ENCODE measurements at regions not wholly inside any gene's neighbourhood (a gene's known extent, or its start where the extent isn't known, plus 50 kb on each side); places are given as distances from the start of the nearest gene placed in this dataset.

- no peak for DNase-seq (ENCODE audit: low read depth in 1 of 2, low spot score in 1 of 2)
- in situ Hi-C loops (cut with HindIII; ENCODE audit: low pct_unique_long_range_greater_than_20kb, low sequenced_read_pairs), result no loop called here
- TF ChIP-seq JUND (IDR thresholded peaks at IDR 0.05; ENCODE audit: low read depth), result no peak
Measured at GRCh38 chr4:100852326-100852725, 334.5 kb upstream of the EMCN start.

- no peak for DNase-seq (ENCODE audit: low read depth in 1 of 2, low spot score in 1 of 2)
- in situ Hi-C loops (cut with HindIII; ENCODE audit: low pct_unique_long_range_greater_than_20kb, low sequenced_read_pairs), result no loop called here
- no peak for TF ChIP-seq JUND (IDR thresholded peaks at IDR 0.05; ENCODE audit: low read depth)
Measured at GRCh38 chr4:100849319-100849718, 331.5 kb upstream of the EMCN start.

- in situ Hi-C loops (cut with HindIII; ENCODE audit: low pct_unique_long_range_greater_than_20kb, low sequenced_read_pairs), result no loop called here
- DNase-seq (ENCODE audit: low read depth in 1 of 2, low spot score in 1 of 2), result peak in 1 of 2 experiments; percentile 50
- TF ChIP-seq JUND (IDR thresholded peaks at IDR 0.05; ENCODE audit: low read depth), result no peak
Measured at GRCh38 chr4:100848841-100849240, 331.0 kb upstream of the EMCN start.

DNA sequence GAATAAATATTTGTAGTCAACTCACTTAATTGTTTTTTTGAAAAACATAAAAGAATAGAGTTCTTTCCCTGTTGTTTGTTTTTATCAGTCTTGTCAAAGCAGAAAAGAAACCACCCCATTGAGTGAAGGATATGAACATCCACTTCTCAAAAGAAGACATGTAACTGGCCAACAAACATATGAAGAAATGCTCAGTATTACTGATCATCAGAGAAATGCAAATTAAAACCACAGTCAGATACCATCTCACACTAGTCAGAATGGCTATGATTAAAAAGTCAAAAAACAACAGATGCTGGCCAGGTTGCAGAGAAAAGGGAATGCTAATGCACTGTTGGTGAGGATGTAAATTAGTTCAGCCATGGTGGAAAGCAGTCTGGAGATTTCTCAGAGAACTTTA lies 326.1 kb upstream of the EMCN start:
- no peak for DNase-seq (ENCODE audit: low read depth in 1 of 2, low spot score in 1 of 2)

DNA sequence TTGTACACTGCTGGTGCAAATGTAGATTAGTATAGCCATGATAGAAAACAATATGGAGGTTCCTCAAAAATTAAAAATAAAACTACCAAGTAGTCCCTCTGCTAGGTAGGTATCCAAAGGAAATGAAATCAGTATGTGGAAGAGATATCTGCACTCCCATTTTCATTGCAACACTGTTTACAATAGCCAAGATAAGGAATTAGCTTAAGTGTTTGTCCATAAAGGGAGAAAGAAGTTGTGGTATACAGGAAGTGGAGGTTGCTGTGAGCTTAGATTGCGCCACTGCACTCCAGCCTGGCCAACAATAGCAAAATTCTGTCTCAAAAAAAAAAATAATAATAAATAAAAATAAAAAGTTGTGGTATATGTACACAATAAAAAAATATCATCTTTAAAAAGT lies 325.0 kb upstream of the EMCN start:
- in situ Hi-C loops (cut with HindIII; ENCODE audit: low pct_unique_long_range_greater_than_20kb, low sequenced_read_pairs), result no loop called here
- DNase-seq (ENCODE audit: low read depth in 1 of 2, low spot score in 1 of 2), result no peak
- TF ChIP-seq JUND (IDR thresholded peaks at IDR 0.05; ENCODE audit: low read depth), result no peak

More for the DNA sequence above, 326.1 kb upstream of the EMCN start:
- in situ Hi-C loops (cut with HindIII; ENCODE audit: low pct_unique_long_range_greater_than_20kb, low sequenced_read_pairs), result no loop called here
- TF ChIP-seq JUND (IDR thresholded peaks at IDR 0.05; ENCODE audit: low read depth), result no peak

GRCh38 chr4:100841911-100842310 lies 324.1 kb upstream of the EMCN start:
- in situ Hi-C loops (cut with HindIII; ENCODE audit: low pct_unique_long_range_greater_than_20kb, low sequenced_read_pairs), result no loop called here
- TF ChIP-seq JUND (IDR thresholded peaks at IDR 0.05; ENCODE audit: low read depth), result no peak
- no peak for DNase-seq (ENCODE audit: low read depth in 1 of 2, low spot score in 1 of 2)

DNA sequence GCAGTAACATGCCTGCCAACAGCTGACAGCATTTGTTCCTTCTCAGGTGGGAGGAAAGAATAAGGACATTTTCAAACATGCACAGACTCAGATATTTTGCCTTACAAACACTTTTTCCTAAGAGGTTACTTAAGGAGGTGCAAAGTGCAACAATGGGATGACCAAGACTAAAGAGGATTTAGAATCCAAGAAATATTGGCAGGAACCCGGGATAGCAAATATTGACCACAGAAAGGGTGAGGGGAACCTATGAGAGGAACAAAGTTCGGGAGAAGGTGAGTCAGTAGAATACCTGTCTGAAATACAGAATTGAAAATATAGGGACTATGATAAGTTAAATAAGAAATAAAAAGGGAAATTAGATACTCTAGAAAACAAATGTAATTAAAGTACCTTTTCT lies 321.9 kb upstream of the EMCN start:
- TF ChIP-seq JUND (IDR thresholded peaks at IDR 0.05; ENCODE audit: low read depth), result no peak
- in situ Hi-C loops (cut with HindIII; ENCODE audit: low pct_unique_long_range_greater_than_20kb, low sequenced_read_pairs), result no loop called here
- no peak for DNase-seq (ENCODE audit: low read depth in 1 of 2, low spot score in 1 of 2)

DNA sequence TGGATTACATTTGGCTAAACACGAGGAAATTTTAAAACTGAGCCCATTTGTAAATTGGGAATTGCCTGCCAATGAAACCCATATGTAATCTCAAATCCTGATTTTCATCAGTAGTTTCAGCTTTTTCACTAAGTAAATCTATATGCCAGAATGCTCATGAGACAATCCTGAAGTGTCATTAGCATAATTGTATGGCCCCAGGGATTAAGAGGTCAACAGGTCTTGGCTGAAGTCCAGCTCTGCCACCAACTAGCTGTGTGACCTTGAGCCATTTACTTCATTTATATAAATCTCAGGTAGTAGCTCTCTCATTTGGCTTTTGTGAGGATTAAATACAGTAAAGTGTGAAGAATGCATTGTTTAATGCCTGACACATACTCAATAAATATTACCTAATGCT lies 320.5 kb upstream of the EMCN start:
- in situ Hi-C loops (cut with HindIII; ENCODE audit: low pct_unique_long_range_greater_than_20kb, low sequenced_read_pairs), result no loop called here
- no peak for DNase-seq (ENCODE audit: low read depth in 1 of 2, low spot score in 1 of 2)
- TF ChIP-seq JUND (IDR thresholded peaks at IDR 0.05; ENCODE audit: low read depth), result no peak

DNA sequence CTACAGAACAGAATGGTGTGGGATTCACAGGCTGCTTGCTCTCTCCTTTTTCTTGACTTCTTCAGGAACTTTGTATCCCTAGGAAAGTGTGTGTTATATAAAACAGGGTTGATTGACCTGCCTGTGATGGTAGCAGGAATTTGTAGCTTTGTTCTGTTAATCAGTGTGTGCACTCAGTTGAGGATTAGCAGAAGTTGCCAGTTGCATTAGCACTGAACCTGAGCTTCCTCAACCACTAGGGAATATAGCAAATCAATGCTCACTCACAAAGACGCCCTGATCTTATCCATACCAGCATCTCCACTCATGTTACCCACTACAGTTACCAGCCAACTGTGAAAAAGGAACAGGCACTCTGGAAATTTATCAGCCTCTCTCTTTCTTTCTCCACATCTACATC lies 319.1 kb upstream of the EMCN start:
- no peak for TF ChIP-seq JUND (IDR thresholded peaks at IDR 0.05; ENCODE audit: low read depth)
- in situ Hi-C loops (cut with HindIII; ENCODE audit: low pct_unique_long_range_greater_than_20kb, low sequenced_read_pairs), result no loop called here
- no peak for DNase-seq (ENCODE audit: low read depth in 1 of 2, low spot score in 1 of 2)

DNA sequence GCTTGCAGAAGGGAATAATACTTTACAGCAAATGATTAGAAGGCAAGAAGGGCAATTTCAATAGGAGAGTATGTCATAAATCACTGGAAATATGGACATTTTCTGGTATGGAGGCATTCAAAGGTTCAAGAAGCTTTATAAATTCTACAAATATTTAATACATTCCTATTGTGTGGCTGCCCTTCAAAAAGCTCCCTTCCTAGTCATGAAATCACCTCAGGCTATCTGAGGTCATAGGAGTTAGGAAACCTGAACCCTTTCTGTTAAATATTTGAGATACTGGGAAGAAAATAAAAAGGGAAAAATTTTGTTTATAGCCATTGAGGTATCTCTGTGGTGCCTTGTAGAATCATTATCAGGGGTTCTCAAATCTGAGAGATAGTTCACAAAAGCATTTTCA lies 316.8 kb upstream of the EMCN start:
- DNase-seq (ENCODE audit: low read depth in 1 of 2, low spot score in 1 of 2), result no peak
- TF ChIP-seq JUND (IDR thresholded peaks at IDR 0.05; ENCODE audit: low read depth), result no peak
- in situ Hi-C loops (cut with HindIII; ENCODE audit: low pct_unique_long_range_greater_than_20kb, low sequenced_read_pairs), result no loop called here

DNA sequence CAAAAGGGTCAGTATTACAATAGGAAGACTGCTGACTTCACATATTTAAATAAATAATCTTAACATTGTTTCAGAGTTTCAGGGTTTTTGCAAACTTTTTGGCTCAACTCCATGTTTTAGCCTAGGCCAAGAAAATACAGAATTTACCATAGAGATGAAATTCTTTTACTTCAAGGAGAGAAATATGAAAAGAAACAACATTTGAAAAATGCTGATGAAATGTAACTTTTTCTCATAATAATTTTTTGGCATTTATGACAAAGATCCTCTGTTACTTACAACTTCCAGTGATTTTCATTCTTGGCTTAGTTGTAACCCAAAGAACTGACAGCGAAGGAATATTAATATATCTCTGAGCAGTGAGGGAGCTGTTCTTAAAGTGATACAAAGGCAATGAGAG lies 316.1 kb upstream of the EMCN start:
- TF ChIP-seq JUND (IDR thresholded peaks at IDR 0.05; ENCODE audit: low read depth), result no peak
- in situ Hi-C loops (cut with HindIII; ENCODE audit: low pct_unique_long_range_greater_than_20kb, low sequenced_read_pairs), result no loop called here
- no peak for DNase-seq (ENCODE audit: low read depth in 1 of 2, low spot score in 1 of 2)

DNA sequence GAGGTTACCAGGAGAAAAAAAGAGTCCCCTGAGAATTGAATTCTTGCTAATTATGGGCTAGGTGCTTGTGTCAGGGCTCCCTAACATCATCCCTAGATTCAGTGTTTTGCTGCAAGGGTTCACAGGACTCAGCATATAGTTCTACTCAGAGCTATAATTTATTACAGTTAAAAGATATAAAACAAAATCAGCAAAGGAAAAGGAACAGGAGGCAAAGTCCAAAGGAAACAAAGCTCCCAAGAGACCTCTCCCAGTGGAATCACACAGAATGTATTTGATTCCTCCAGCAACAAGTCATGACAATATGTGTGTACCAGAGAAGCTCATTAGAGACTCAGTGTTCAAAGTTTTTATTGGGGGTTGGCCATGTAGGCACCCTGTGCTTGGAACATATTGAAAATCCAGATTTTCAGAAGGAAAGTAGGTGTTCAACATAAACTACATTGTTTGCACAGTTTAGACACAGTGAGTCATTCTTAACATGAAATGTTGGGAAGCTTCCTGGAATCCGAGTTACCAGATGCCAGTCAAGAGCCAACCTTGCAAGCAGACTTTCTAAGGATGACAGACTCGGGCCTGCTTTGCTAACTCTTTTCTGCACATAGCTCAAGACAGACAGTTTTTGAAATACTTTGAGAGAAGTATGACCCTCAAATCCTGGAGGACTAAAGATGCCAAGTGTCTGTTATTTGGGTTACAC lies 311.3 kb upstream of the EMCN start:
- TF ChIP-seq JUND (IDR thresholded peaks at IDR 0.05; ENCODE audit: low read depth), result no peak
- DNase-seq (ENCODE audit: low read depth in 1 of 2, low spot score in 1 of 2), result no peak
- in situ Hi-C loops (cut with HindIII; ENCODE audit: low pct_unique_long_range_greater_than_20kb, low sequenced_read_pairs), result no loop called here

- no peak for DNase-seq (ENCODE audit: low read depth in 1 of 2, low spot score in 1 of 2)
- no peak for TF ChIP-seq JUND (IDR thresholded peaks at IDR 0.05; ENCODE audit: low read depth)
- in situ Hi-C loops (cut with HindIII; ENCODE audit: low pct_unique_long_range_greater_than_20kb, low sequenced_read_pairs), result no loop called here
Measured at GRCh38 chr4:100828364-100828763, 310.5 kb upstream of the EMCN start.

- no peak for TF ChIP-seq JUND (IDR thresholded peaks at IDR 0.05; ENCODE audit: low read depth)
- no peak for DNase-seq (ENCODE audit: low read depth in 1 of 2, low spot score in 1 of 2)
- in situ Hi-C loops (cut with HindIII; ENCODE audit: low pct_unique_long_range_greater_than_20kb, low sequenced_read_pairs), result no loop called here
Measured at GRCh38 chr4:100827756-100828155, 309.9 kb upstream of the EMCN start.
